IMR-90 (cell line): ENCODE measurements at regions not wholly inside any gene's neighbourhood (a gene's known extent, or its start where the extent isn't known, plus 50 kb on each side); places are given as distances from the start of the nearest gene placed in this dataset.

Experiments used
- ATAC-seq: fragments of 200-7000 bp; cut with Tn5 transposase; 2 replicates; pipeline ENCODE4 v1.9.1; 2020; ENCODE audit warnings: low read depth, mild to moderate bottlenecking, moderate library complexity
- BruUV-seq: library from RNA; stranded (reverse); fragments of 400-500 nt; replicated peaks from 2 replicates; lab custom pipeline; 2021; lab: Mats Ljungman, UMichigan
- CTCF ChIA-PET: fragments of 300-600 bp; formaldehyde crosslinking; extraction: SDS; loops from one replicate; lab custom pipeline; 2021; ENCODE audit warnings: antibody characterized with exemption; lab: Yijun Ruan, JAX
- POLR2A ChIA-PET: fragments of 300-600 bp; sonication (Branson Sonifier 250); formaldehyde crosslinking; loops from one replicate; lab custom pipeline; 2022; ENCODE audit warnings: antibody characterized with exemption; ENCODE audit not compliant: unreplicated experiment; lab: Charles Lee
- DNase-seq: peaks from one replicate; pipeline ENCODE4 v3.0.0; 2013
- H2AFZ ChIP-seq: replicated peaks from 2 replicates; pipeline ENCODE3; 2013; ENCODE audit warnings: low read length, mild to moderate bottlenecking; ENCODE audit not compliant: poor library complexity
- H2AK5ac ChIP-seq: 2 replicates; pipeline ENCODE4 v1.6.1; 2013; ENCODE audit warnings: low read depth, low read length, inconsistent platforms
- H2AK9ac ChIP-seq: replicated peaks from 2 replicates; pipeline ENCODE3; 2013; ENCODE audit warnings: mild to moderate bottlenecking, low read depth, low read length, moderate library complexity; ENCODE audit not compliant: poor library complexity
- H2BK120ac ChIP-seq: 2 replicates; pipeline ENCODE4 v1.6.1; 2013; ENCODE audit warnings: low read depth, low read length, inconsistent platforms
- H2BK15ac ChIP-seq: 3 replicates; pipeline ENCODE4 v1.6.1; 2013; ENCODE audit warnings: low read depth, low read length, inconsistent platforms
- H2BK20ac ChIP-seq: 2 replicates; pipeline ENCODE4 v1.6.1; 2013; ENCODE audit warnings: low read depth, mild to moderate bottlenecking, inconsistent platforms, low read length, moderate library complexity
- H2BK5ac ChIP-seq: 2 replicates; pipeline ENCODE4 v1.6.1; 2013; ENCODE audit warnings: mild to moderate bottlenecking, low read depth, low read length, inconsistent platforms; ENCODE audit not compliant: poor library complexity, severe bottlenecking
- H3K14ac ChIP-seq: replicated peaks from 2 replicates; pipeline ENCODE4 v1.6.1; 2013; ENCODE audit warnings: low read depth, low read length, inconsistent platforms
- H3K18ac ChIP-seq: 2 replicates; pipeline ENCODE4 v1.6.1; 2013; ENCODE audit warnings: low read depth, low read length, control low read depth
- H3K23ac ChIP-seq: 2 replicates; pipeline ENCODE4 v1.6.1; 2013; ENCODE audit warnings: low read depth, low read length, inconsistent platforms
- H3K27ac ChIP-seq: 2 replicates; pipeline ENCODE4 v1.5.1; 2013; ENCODE audit warnings: mild to moderate bottlenecking, control low read depth, low read length; ENCODE audit not compliant: insufficient read depth
- H3K27me3 ChIP-seq: 2 replicates; pipeline ENCODE4 v1.6.1; 2013; ENCODE audit warnings: low read length; ENCODE audit not compliant: control insufficient read depth, insufficient read depth
- H3K36me3 ChIP-seq: 2 replicates; pipeline ENCODE4 v1.6.1; 2013; ENCODE audit warnings: low read length, mixed read lengths; ENCODE audit not compliant: control insufficient read depth, insufficient read depth
- H3K4ac ChIP-seq: 2 replicates; pipeline ENCODE4 v1.6.1; 2013; ENCODE audit warnings: low read depth, low read length, inconsistent platforms
- H3K4me1 ChIP-seq: 2 replicates; pipeline ENCODE4 v1.6.1; 2013; ENCODE audit warnings: low read length, mixed read lengths; ENCODE audit not compliant: control insufficient read depth, insufficient read depth
- H3K4me2 ChIP-seq: 2 replicates; pipeline ENCODE4 v1.6.1; 2013; ENCODE audit warnings: low read depth, mild to moderate bottlenecking, control low read depth, low read length, moderate library complexity
- H3K4me3 ChIP-seq: 2 replicates; pipeline ENCODE4 v1.5.1; 2013; ENCODE audit warnings: low read depth, mild to moderate bottlenecking, control low read depth, low read length, moderate library complexity; ENCODE audit not compliant: insufficient read depth
- H3K56ac ChIP-seq: 2 replicates; pipeline ENCODE4 v1.6.1; 2013; ENCODE audit warnings: low read length, inconsistent platforms; ENCODE audit not compliant: insufficient read depth; ENCODE audit errors: extremely low read depth
- H3K79me1 ChIP-seq, 2 experiments: 2 replicates each; pipeline ENCODE4 v1.6.1; 2013; ENCODE audit warnings: low read length in 2 of 2, inconsistent platforms in 1 of 2, low read depth in 1 of 2
- H3K9ac ChIP-seq: 2 replicates; pipeline ENCODE4 v1.6.1; 2013; ENCODE audit warnings: low read depth, low read length, control low read depth
- H3K9me1 ChIP-seq: 2 replicates; pipeline ENCODE4 v1.6.1; 2013; ENCODE audit warnings: low read length, inconsistent platforms; ENCODE audit not compliant: insufficient read depth
- H3K9me3 ChIP-seq: 2 replicates; pipeline ENCODE4 v1.6.1; 2013; ENCODE audit warnings: low read length; ENCODE audit not compliant: control insufficient read depth, insufficient read depth
- H4K20me1 ChIP-seq: 2 replicates; pipeline ENCODE4 v1.6.1; 2013; ENCODE audit warnings: low read length, inconsistent platforms; ENCODE audit not compliant: insufficient read depth
- H4K5ac ChIP-seq: 2 replicates; pipeline ENCODE4 v1.6.1; 2013; ENCODE audit warnings: mild to moderate bottlenecking, low read depth, low read length, control low read depth
- H4K8ac ChIP-seq, 2 experiments: 2 replicates each; pipeline ENCODE4 v1.6.1; 2013; ENCODE audit warnings: low read depth in 2 of 2, low read length in 2 of 2, control low read depth in 1 of 2, inconsistent platforms in 1 of 2
- H4K91ac ChIP-seq: 2 replicates; pipeline ENCODE4 v1.6.1; 2013; ENCODE audit warnings: low read depth, low read length, inconsistent platforms; ENCODE audit not compliant: insufficient read depth
- BHLHE40 ChIP-seq: fragments of 150-350 bp; IDR thresholded peaks from 2 replicates; pipeline ENCODE4 v1.6.1; 2016; ENCODE audit warnings: mild to moderate bottlenecking, low read depth, low read length
- CEBPB ChIP-seq: IDR thresholded peaks from 2 replicates; pipeline ENCODE4 v1.6.1; 2012; ENCODE audit warnings: low read depth, low read length, improper control_type of control experiment
- CHD1 ChIP-seq: IDR thresholded peaks from 2 replicates; pipeline ENCODE4 v1.6.1; 2012; ENCODE audit warnings: low read depth, low read length, improper control_type of control experiment
- CTCF ChIP-seq: conservative IDR thresholded peaks from 2 replicates; pipeline ENCODE4 v1.5.1; 2012; ENCODE audit warnings: mild to moderate bottlenecking, low read depth, low read length, improper control_type of control experiment
- FOS ChIP-seq: fragments of 150-350 bp; IDR thresholded peaks from 2 replicates; pipeline ENCODE4 v1.6.1; 2016; ENCODE audit warnings: low read depth, low read length
- MAFK ChIP-seq: IDR thresholded peaks from 2 replicates; pipeline ENCODE4 v1.6.1; 2012; ENCODE audit warnings: low read depth, low read length, improper control_type of control experiment
- MAZ ChIP-seq: IDR thresholded peaks from 2 replicates; pipeline ENCODE4 v1.6.1; 2012; ENCODE audit warnings: low read depth, mild to moderate bottlenecking, low read length, improper control_type of control experiment, moderate library complexity, borderline replicate concordance
- MXI1 ChIP-seq: IDR thresholded peaks from 2 replicates; pipeline ENCODE4 v1.6.1; 2012; ENCODE audit warnings: low read depth, mild to moderate bottlenecking, low read length, moderate library complexity, borderline replicate concordance
- NFE2L2 ChIP-seq: fragments of 150-350 bp; IDR thresholded peaks from 2 replicates; pipeline ENCODE4 v1.6.1; 2016; ENCODE audit warnings: low read depth, mild to moderate bottlenecking, low read length
- POLR2A ChIP-seq: IDR thresholded peaks from 2 replicates; pipeline ENCODE4 v1.6.1; 2012; ENCODE audit warnings: mild to moderate bottlenecking, low read depth, low read length
- RAD21 ChIP-seq: IDR thresholded peaks from 2 replicates; pipeline ENCODE4 v1.6.1; 2012; ENCODE audit warnings: low read length, improper control_type of control experiment
- RCOR1 ChIP-seq: IDR thresholded peaks from 2 replicates; pipeline ENCODE4 v1.6.1; 2012; ENCODE audit warnings: mild to moderate bottlenecking, low read length, improper control_type of control experiment; ENCODE audit not compliant: insufficient replicate concordance
- RFX5 ChIP-seq: IDR thresholded peaks from 2 replicates; pipeline ENCODE4 v1.8.0; 2012; ENCODE audit warnings: low read depth, mild to moderate bottlenecking, low read length, moderate library complexity
- SMC3 ChIP-seq: fragments of 150-350 bp; IDR thresholded peaks from 2 replicates; pipeline ENCODE4 v1.6.1; 2016; ENCODE audit warnings: low read depth, mild to moderate bottlenecking, antibody characterized with exemption, low read length, moderate library complexity
- WGBS, 2 experiments: methylation state at CpG; one replicate each; pipeline versions ENCODE4 v1.1.5 to v1.1.7; 2013; ENCODE audit warnings: missing lambda C conversion rate in 2 of 2; ENCODE audit not compliant: insufficient read length in 1 of 2; ENCODE audit errors: extremely low coverage in 2 of 2; 5-methylcytosine and 5-hydroxymethylcytosine counted together
- dilution Hi-C: fragments of 300-500 bp; cut with HindIII; formaldehyde crosslinking; loops from one replicate; pipeline ENCODE4 v1.14.3; 2018; ENCODE audit warnings: low sequenced_read_pairs; ENCODE audit not compliant: unreplicated experiment
- in situ Hi-C: fragments of 300-500 bp; cut with MboI; formaldehyde crosslinking; loops from 3 replicates; pipeline ENCODE4 v1.14.3; 2019; ENCODE audit warnings: low sequenced_read_pairs, inconsistent platforms, mixed read lengths
- intact Hi-C: fragments of 100-400 bp; cut with micrococcal nuclease; formaldehyde crosslinking; loops from 2 replicates; pipeline ENCODE4 v1.10.0; 2022
- TF ChIP-seq, protein P1 (sequence below): fragments of 150-350 bp; IDR thresholded peaks from 2 replicates; pipeline ENCODE4 v1.6.1; 2017; ENCODE audit warnings: mild to moderate bottlenecking, antibody characterized with exemption, low read length, low read depth
- TF ChIP-seq, protein P2 (sequence below): fragments of 150-350 bp; IDR thresholded peaks from 2 replicates; pipeline ENCODE4 v1.6.1; 2016; ENCODE audit warnings: low read depth, mild to moderate bottlenecking, low read length, moderate library complexity, borderline replicate concordance

GRCh38 chr1:208923946-208924720 is 659.4 kb upstream of the CAMK1G start:
- no peaks in the 10 kb centered on the region for H3K4me1 ChIP-seq
- no peak overlapping the region for H3K23ac ChIP-seq
- no peak overlapping the region for H2BK120ac ChIP-seq
- H3K4ac ChIP-seq: no peak overlapping the region
- no peak overlapping the region for H2AK5ac ChIP-seq
- no peak for ATAC-seq
- H3K36me3 ChIP-seq: no peaks in the 10 kb centered on the region
- no peaks in the 10 kb centered on the region for H3K27me3 ChIP-seq
- no peak overlapping the region for H2AK9ac ChIP-seq
- H4K20me1 ChIP-seq: no peaks in the 10 kb centered on the region
- BruUV-seq: no TSS peak
- H3K27ac ChIP-seq: no peak overlapping the region
- no peaks in the 10 kb centered on the region for H3K79me1 ChIP-seq
- H4K91ac ChIP-seq: no peak overlapping the region
- H3K14ac ChIP-seq: no peak overlapping the region
- POLR2A ChIA-PET: no interaction called here
- dilution Hi-C loops (no loop called here), in situ Hi-C loops (no loop called here), intact Hi-C loops (no loop called here)
- no peak overlapping the region for H3K56ac ChIP-seq
- no peak overlapping the region for H2BK5ac ChIP-seq
- no peak overlapping the region for H3K4me3 ChIP-seq
- no peak overlapping the region for H2BK20ac ChIP-seq
- CTCF ChIA-PET: no interaction called here
- DNase-seq: no peak
- H4K8ac ChIP-seq: no peak overlapping the region
- H3K9me1 ChIP-seq: no peaks in the 10 kb centered on the region
- no peak overlapping the region for H3K18ac ChIP-seq
- no peak overlapping the region for H2BK15ac ChIP-seq
- H2AFZ ChIP-seq: no peak overlapping the region
- H3K9me3 ChIP-seq: peaks cover 14% of the 10 kb centered on the region
- TF ChIP-seq POLR2A (no peak), FOS (no peak), MXI1 (no peak), RAD21 (no peak), MAFK (no peak), MAZ (no peak), RFX5 (no peak), RCOR1 (no peak), SMC3 (no peak), CEBPB (no peak), BHLHE40 (no peak), NFE2L2 (no peak), CTCF (no peak), CHD1 (no peak)
- TF ChIP-seq, protein P1, sequence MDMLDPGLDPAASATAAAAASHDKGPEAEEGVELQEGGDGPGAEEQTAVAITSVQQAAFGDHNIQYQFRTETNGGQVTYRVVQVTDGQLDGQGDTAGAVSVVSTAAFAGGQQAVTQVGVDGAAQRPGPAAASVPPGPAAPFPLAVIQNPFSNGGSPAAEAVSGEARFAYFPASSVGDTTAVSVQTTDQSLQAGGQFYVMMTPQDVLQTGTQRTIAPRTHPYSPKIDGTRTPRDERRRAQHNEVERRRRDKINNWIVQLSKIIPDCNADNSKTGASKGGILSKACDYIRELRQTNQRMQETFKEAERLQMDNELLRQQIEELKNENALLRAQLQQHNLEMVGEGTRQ: no peak
- TF ChIP-seq, protein P2, sequence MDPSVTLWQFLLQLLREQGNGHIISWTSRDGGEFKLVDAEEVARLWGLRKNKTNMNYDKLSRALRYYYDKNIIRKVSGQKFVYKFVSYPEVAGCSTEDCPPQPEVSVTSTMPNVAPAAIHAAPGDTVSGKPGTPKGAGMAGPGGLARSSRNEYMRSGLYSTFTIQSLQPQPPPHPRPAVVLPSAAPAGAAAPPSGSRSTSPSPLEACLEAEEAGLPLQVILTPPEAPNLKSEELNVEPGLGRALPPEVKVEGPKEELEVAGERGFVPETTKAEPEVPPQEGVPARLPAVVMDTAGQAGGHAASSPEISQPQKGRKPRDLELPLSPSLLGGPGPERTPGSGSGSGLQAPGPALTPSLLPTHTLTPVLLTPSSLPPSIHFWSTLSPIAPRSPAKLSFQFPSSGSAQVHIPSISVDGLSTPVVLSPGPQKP: no peak
- no CpG with 5 or more reads among the region's 6 CpGs for WGBS, 2 experiments
- no peak overlapping the region for H4K5ac ChIP-seq
- H3K9ac ChIP-seq: no peak overlapping the region
- no peak overlapping the region for H3K4me2 ChIP-seq
